Thyroid gland (tissue), 4 donors: ENCODE measurements at regions not wholly inside any gene's neighbourhood (a gene's known extent, or its start where the extent isn't known, plus 50 kb on each side); places are given as distances from the start of the nearest gene placed in this dataset.

Experiments
- CTCF ChIP-seq, 6 experiments: fragments of 200-600 bp in 3 of 6; fragments of 450-650 bp in 3 of 6; sonication (generic) in 3 of 6; IDR thresholded peaks; one replicate each; pipeline ENCODE4 v1.5.1; 2016 to 2019; ENCODE audit warnings: antibody characterized with exemption in 6 of 6, mild to moderate bottlenecking in 2 of 6, inconsistent platforms in 1 of 6, moderate library complexity in 1 of 6
- POLR2A ChIP-seq, 2 donors: fragments of 450-650 bp; IDR thresholded peaks; one replicate each; pipeline ENCODE4 v1.6.1; 2017; ENCODE audit warnings: antibody characterized with exemption in 2 of 2, mild to moderate bottlenecking in 2 of 2, moderate library complexity in 1 of 2

GRCh38 chr12:19021240-19021639 is 108.3 kb upstream of the PLEKHA5 start:
- TF ChIP-seq CTCF (IDR thresholded peaks at IDR 0.05) (no peak), POLR2A (IDR thresholded peaks at IDR 0.05) (no peak)
